ENCODE measurements at regions not wholly inside any gene's neighbourhood (a gene's known extent, or its start where the extent isn't known, plus 50 kb on each side); places are given as distances from the start of the nearest gene placed in this dataset.

DNA sequence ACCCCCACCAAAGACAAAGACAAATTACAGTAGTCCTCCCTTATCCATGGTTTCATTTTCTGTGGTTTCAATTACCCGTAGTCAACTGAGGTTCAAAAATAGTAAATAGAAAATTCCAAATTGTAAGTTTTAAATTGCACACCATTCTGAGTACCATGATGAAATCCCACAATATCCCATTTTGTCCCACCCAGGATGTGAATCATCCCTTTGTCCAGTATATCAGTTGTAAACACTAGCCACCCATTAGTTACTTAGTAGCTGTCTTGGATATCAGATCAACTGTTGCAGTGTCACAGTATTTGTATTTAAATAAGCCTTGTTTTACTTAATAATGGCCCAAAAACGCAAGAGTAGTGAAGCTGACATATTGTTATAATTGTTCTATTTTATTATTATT lies 364.0 kb upstream of the ARID1B start:
- no peak for DNase-seq (ENCODE audit: low spot score)

DNA sequence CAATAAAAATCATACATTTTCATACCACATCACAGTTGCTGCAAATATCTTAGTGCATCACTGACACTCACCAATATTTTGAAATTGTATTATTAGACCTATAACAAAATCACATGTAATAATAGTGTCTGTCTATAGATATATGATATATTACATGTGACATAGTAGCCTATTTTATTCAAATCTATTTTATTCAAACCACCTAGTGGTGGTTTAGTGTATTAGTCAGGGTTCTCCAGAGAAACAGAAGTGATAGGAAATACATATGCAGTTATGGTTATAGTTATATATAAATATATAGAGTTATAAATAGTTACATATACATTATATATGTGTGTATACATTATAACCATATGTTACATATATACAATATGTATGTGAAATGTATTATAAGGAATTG lies 366.5 kb upstream of the ARID1B start:
- DNase-seq (ENCODE audit: low spot score): no peak

DNA sequence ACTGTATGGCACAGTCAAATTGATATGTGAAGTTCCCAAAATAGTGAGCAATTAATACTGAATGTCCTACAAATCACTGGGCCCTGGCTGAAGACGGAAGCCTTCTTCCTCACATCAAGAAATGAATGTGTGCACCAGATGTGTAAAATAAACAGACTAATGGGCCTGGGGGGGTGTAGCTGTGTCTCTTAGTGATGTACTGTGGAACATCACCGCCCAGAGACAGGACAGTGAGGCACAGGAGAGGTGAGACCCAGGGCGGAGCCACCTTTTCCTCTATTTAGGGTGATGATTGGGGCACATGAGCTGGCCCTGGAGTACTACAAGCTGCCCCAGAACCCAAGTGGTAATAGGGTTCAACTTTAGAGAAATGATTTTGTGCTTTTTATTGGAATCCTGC lies 368.5 kb upstream of the ARID1B start:
- no peak for DNase-seq (ENCODE audit: low spot score)

DNA sequence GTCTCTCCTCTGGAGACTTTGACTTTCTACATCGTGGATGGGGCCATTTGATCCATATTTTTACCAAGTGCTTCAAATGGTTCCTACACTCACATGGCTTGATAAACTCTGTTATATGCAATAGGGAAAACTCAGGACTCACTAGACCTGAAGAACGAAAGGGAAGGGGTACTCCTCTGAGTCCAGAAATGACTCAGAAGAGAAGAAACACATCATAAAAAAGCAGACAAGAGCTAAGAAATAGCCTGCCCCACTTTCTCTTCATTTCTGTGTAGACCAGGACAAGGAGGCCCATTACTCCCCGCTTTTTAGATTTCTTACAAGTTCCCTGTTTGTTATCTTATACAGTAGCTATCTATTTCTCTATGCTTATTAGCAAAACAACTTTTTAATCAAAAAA lies 369.8 kb upstream of the ARID1B start:
- DNase-seq (ENCODE audit: low spot score): no peak

DNA sequence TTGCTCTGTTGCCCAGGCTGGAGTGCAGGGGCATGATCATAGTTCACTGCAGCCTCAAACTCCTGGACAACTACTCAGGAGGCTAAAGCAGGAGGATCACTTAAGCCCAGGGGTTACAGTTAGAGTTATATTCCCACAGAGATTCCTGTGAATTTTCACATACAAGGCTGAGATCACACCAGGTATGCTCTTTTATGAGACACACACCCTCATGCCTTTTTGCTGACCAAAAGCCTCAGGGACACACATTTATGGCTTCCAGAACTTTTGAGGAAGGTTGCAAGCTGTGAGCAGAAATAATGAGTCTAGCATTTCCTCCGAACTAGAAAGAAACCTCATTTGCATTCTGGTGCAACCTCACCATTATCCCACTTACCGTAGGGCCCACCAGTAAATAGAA lies 370.5 kb upstream of the ARID1B start:
- DNase-seq (ENCODE audit: low spot score): no peak

DNA sequence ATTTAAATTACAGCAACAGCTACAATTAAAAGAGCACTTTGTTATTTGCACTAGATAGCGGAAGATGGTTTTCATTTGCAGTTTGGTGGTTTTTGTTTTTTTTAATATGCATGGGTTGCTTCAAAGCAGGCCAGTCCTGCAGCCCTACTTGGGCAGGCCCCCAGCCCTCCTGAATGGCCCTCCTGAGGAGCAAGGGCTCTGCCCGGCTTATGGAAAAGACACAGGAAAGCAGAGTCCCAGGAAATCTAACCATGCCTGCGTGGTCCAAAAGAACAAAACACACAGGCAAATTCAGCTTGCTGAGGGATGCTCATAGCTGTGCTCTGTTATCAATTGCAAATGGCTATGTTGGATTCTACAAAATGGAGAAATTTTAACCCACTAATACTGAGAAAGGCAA lies 371.1 kb upstream of the ARID1B start:
- DNase-seq (ENCODE audit: low spot score): no peak

DNA sequence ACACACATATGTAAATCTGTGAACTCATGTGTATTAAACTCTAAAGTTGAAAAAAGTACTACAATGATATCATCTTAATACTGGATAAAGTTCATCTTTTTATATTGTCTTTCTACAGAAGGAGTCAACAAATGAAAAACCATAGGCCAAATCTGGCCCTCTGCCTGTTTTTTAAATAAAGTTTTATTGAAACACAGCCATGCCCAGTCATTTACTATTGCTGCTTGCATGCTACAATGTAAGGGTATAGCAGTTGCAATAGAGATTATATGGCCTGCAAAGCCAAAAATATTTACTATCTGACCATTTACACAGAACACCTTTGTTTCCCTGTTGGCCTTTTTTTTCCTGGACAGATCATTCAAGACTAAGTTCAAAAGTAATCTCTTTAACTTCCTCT lies 374.6 kb upstream of the ARID1B start:
- no peak for DNase-seq (ENCODE audit: low spot score)

DNA sequence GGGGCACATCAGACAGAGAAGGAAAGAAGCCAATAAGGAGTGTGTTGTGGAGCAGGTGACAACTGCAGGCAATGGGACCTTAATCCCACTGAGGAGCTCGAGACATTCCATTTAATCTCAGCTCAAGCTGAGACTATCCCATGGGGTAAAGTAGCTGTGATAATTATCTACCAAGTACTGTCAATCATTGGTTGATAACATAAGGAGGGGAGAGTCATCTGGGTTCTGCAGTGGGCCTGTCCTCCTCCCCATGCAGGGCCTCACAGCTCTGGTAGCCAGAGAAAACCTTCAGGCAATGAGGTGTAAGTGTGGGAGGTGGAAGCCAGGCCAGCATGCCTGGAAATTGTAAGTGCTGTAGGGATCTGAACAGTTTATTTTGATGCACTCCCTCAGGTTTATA lies 375.0 kb upstream of the ARID1B start:
- no peak for DNase-seq (ENCODE audit: low spot score)

DNA sequence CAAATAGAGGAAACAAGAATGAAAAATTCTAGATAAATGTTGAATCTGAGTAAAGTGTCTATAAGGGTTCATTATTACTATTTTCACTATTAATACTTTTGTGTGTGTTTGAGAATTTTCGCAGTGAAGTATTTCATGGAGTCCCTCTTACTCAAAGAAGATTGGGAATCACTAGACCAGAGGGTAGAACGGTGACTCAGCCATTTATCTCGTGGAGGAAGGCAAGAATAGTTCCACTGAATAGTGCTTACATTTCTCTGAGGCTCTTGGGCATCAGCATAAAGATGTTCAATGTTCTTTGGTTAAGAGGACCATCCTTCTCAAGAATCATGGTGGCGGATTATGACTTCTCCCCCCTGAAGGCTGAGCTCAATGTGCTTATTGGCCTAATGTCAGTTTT lies 376.7 kb upstream of the ARID1B start:
- DNase-seq (ENCODE audit: low spot score): no peak

DNA sequence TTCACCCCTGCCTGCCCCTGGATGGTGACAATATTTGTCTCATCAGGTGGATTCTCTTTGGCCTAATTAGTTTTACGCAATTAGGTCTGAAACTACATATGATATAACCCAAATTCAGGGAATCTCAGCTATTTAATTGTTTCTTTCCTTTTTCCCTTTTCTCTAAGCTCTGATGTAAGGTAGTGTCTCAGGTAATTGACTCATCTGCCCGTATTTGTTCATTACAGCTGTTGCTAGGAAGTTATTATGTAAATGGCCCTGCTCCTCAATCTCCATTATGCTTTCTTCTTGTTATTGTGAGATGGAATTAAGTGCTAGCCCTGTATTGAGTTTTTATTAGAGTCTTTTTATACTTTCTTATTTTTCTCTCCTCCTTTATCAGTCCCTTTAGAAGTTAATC lies 378.2 kb upstream of the ARID1B start:
- DNase-seq (ENCODE audit: low spot score): no peak

DNA sequence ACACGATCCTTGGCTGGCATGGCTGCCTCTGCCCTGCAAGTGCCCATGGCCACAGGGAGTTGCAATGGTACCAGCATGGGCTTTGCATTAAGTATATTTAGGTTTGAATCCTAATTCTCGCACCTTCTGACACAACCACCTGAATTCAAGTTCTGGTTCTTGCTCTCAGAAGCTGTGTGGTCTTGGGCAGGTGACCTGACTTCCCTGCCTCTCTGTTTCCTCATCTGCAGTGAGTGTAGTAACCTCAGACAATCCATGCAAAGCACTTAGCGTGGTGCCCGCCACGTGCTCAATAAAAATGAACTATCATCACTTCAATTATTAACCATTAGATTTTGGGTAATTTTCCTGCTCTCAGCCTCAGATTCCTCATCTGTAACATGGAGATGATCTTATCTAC lies 378.8 kb upstream of the ARID1B start:
- DNase-seq (ENCODE audit: low spot score): no peak

DNA sequence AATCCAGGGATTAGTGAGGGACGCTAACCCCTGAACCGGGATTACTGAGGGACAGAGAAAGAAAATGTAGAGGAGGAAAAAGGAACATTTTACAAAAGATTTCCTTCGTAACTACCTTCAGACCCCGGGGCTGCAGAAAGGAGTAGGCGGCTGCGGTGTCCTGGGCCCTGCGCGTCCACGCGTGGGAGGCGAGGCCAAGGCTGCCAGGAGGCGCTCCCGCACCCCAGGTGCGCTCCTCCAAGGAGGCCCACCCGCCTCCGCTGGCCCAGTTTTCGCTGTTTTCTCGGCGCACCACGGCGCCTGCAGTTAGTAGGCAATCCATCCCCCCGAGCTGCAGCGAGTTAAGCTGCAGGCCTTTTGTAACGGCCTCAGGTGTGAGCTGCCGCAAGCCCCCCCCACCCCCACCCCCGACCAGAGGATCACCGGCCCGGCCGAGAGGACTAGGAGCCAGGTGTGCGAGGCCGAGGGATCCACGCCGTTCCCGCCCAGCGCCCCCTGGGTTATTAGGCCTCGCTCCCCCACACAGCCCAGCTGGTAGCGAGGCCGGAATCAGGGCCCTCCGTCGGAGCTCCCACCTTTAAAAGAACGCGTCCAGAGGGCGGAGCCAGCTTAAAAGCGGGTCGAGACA lies 380.3 kb upstream of the ARID1B start:
- no peak for DNase-seq (ENCODE audit: low spot score)

DNA sequence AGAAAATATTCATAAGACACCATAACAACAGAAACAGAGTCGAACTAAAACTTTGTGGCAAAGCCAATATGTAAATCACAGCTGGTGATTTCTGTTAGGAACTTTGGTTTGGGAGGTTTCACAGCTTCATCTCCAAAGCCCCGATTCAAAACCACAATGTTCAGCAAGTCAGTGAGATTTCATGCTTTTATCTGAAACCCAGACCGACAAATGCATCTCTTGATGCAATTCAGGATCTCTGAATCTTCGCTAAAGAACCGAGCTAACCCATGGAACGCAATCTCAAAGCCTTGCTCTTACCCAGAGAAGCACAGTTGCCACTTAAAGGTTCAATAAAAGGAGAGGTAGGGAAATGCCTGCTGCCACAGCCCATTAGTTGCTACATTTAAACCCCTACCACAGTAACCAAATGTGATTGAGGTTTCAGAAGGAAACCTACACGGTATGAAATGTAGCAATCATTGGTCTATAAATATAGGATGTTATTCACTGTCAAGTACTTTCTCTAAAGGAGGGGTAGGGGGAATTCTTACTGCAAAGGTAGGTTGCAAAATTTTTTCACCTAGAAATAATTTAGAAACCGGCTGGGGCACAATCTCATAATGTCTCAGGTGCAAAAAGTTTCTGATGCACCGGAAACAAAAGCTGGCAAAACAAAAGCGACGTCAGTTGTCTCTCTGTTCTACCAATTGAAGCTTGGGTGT lies 381.0 kb upstream of the ARID1B start:
- DNase-seq (ENCODE audit: low spot score): peak; percentile 40

DNA sequence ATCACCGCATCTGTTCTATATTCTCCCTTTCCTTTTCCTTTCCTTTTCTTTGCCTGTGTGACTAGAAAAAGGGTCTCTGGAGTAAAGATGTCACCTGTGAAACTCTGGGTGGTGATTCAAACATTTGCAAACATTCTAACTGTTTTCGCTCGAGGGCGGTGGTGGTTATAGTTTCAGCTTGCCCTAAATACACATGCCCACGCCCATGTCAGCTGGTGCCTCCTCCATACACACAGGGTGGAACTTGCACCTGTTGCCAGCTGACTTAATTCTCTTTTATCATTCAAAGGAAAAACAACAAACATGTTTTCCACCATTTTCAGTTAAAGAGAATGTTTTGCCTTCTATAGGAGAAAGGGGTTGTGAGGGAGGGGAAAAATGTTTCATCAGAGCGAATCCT lies 381.9 kb upstream of the ARID1B start:
- DNase-seq (ENCODE audit: low spot score): peak; percentile 58

DNA sequence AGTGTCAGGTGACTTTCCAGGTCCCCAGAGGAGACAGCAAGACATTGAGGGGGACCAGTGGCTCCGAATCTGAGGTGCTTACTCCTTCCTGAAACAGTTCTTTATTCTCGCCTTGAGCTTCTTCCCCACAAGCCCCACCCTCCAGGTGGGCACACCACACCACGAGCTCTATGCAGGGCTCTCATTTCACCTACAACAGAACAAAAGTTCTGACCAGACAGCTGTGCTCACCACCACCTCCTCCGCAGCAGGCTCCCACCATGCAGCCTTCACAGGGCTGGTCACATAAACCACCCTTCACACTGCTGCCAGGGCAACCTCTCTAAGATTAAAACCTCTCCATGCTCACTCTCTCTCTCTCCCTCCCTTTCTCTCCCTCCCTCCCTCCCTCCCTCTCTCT lies 384.5 kb upstream of the ARID1B start:
- DNase-seq (ENCODE audit: low spot score): no peak

DNA sequence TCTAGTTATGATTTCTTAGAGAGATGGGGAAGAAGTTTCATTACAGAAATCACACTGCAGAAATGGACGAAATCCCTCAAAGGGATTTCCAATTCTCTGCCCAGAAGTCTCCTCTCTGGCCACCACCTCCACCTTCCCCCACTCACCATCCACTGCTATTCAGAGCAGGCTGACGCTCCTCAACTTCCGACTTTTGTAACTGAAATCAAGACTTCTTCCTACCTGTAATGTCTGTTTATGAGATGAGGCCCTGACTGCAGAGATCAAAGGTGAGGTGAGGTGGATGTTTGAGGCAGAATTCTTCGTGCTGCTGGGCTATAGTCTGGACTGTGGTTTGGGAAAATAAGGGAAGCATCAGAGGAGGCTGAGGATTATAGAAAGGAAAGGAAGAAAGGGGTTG lies 385.2 kb upstream of the ARID1B start:
- no peak for DNase-seq (ENCODE audit: low spot score)

DNA sequence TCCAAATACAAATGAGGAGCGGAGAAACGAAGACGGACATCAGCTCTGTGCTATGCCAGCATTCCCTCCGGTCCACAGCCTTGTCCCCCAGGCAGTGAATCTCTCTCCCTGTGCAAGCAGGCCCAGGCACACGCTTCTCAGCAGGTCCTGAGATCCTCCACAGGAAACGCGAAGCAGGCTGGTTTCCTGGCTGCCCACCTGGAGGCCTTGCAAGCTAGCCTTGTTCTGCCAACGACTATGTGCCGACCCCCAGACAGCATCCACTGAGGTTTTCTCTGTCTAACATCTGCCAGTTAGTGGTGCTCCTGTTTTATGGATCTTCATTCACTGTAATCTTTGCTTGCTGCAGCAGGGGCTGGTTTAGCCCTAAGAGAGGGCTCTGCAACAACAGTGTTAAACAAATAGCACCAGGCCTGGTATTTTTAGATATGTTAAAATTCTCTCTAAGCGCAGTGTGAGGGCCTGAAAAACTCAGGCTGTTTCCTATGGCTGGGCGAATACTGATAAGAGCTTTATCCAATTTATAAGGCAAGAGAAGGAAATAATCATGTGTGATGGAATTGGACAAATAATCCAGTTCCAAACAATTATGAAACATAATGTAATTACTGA lies 386.0 kb upstream of the ARID1B start:
- no peak for DNase-seq (ENCODE audit: low spot score)

DNA sequence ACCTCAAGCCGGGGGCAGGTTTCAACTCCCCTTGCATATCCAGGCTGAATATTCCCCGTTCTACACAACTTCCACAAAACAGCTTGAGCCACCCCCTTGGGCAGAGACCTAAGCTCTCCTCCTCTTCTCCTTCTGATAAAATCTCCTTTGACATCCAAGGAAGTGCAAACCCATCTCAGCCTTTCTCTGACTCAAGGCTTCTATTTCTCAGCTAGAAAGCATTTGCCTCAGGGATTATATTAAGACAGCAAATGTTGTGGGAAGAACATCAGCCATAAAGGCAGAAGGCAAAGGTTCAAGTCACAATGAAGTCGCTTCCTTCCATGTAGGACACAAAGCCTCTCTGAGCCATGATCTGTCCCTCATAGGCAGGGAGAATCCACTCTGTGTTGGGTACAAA lies 386.6 kb upstream of the ARID1B start:
- DNase-seq (ENCODE audit: low spot score): no peak

DNA sequence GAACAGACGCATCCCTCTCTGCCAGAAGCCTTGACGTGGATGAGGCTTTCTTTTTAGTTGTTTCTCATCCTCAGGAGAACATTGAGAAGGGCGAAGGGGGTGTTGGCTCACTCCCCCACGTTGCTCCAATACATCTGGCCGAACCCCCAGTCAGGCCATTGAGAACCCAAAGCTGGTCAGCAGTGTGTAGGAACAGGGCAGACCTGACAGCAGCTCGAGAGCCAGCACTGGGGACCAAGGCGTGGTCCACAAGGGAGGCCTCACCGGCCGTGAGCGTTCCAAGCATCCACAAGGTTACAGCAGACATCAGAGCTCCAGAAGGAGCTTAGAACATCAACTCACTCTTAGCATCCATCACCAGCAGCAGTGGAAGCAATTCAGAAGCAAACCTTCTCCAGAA lies 387.9 kb upstream of the ARID1B start:
- DNase-seq (ENCODE audit: low spot score): no peak

DNA sequence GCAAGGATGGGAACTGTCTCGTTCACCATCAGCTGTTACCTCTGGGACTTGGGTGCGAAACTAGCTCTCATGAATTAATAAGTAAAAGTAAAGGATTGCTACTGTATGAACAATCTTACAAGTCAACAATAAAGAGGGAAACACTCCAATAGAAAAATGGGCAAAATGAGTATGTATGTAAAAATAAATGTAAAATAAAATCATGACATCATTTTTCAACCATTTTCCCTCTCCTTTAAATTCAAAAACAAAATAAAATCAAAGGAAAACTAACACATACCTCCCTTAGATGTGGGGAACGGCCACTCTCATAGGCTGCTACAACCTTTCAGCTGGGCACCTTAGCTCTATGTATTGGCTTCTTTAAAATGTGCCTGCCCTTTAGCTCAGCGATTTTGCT lies 389.7 kb upstream of the ARID1B start:
- DNase-seq (ENCODE audit: low spot score): no peak

DNA sequence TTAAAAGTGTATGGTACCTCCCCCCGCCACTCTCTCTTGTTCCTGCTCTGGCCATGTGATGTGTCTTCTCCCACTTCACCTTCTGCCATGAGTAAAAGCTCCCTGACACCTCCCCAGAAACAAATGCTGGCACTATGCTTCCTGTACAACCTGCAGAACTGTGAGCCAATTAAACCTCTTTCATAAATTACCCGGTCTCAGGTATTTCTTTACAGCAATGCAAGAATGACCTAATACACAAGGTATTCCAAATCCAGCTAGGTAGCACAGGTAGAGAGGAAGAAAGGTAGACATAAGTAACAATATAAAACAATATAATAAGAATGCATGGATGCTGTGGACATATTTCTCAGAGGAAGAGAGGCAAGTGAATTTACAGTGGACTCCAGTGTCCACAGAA lies 394.1 kb upstream of the ARID1B start:
- no peak for DNase-seq (ENCODE audit: low spot score)

DNA sequence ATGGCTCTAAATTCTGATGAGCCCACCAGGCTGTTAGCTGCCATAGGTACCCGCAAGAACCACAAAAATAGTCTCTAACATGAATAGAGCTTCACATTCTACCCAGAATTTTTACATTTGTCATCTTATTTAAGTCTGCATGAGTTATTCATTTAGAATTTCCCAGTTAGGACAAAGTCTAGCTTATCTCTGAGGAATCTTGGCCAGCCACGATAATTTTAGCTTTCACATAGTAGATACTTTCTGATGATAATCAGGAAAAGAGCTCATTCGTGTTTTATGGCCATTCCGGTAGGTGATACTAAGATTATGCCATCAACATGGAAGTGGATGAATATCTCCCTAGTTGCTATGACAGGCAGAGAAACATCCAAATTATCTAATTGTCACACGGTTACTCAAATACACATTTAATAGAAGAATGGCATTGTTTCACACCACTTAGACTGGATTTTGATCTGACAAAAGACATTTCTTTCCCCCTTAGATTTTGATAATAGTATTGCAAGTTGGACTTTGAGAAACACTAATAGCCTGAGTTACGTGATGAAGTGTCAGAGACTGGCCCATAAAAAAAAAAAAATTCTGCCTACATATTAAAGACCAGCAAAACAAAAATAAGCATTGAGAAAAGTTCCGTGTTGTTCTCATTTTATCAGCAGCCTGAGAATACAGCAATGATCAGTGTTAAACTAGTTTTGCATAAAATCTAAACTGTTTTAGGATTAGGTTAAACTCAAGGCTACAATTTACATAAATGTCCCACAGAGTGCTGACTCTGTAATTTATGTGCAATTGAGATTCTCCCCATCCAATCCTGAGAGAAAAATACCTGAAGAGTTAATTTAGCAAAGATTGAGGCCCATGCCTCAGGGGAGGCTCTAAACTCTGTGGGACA lies 397.5 kb upstream of the ARID1B start:
- DNase-seq (ENCODE audit: low spot score): no peak

DNA sequence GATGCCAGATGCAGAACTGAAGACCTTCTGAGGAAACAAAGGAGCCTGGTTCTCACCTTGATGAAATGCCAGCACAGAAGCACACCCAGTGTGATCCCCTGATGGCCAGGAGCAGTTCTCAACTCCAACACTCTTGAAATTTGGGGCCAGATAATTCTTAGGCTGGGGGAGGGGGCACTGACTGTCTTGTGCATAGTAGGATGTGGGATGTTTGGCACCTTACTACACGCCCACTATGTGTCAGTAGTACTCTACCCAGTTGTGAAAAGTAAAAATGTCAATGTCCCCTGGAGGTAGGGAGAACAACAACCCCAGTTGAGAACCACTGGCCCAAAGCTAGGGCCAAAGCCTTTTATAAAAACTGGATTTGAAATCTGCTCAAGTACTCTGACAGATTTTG lies 398.3 kb upstream of the ARID1B start:
- peak; percentile 12 for DNase-seq (ENCODE audit: low spot score)
